Posterior cingulate gyrus (tissue), 11 donors: ENCODE measurements at regions not wholly inside any gene's neighbourhood (a gene's known extent, or its start where the extent isn't known, plus 50 kb on each side); places are given as distances from the start of the nearest gene placed in this dataset.
"Not testable (repeated sequence)": the region's sequence is repeated elsewhere in the genome, so short reads cannot be mapped to it uniquely, and the experiment has no call there.

Source experiments
- DNase-seq, 10 donors: peaks; one replicate each; pipeline versions ENCODE4 v3.0.0 to v3.0.0-alpha.2; 2020 to 2021; ENCODE audit warnings: mixed read lengths in 3 of 10
- intact Hi-C: fragments of 100-400 bp; cut with DNase I; formaldehyde crosslinking; loops from one replicate; pipeline ENCODE4 v1.15.1; 2023

DNA sequence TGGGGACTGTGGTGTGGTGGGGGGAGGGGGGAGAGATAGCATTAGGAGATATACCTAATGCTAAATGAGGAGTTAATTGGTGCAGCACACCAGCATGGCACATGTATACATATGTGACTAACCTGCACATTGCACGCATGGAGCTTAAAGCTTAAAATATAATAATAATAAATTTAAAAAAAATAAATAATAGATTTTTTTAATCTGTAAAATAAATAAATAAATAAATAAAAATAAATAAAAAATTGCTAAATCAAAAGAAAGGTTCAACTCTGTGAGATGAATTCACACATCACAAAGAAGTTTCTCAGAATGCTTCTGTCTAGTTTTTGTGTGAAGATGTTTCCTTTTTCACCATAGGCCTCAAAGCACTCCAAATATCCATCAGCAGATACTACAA, 1793.7 kb downstream of the UQCRFS1 start:
- intact Hi-C loops: not testable (repeated sequence)

DNA sequence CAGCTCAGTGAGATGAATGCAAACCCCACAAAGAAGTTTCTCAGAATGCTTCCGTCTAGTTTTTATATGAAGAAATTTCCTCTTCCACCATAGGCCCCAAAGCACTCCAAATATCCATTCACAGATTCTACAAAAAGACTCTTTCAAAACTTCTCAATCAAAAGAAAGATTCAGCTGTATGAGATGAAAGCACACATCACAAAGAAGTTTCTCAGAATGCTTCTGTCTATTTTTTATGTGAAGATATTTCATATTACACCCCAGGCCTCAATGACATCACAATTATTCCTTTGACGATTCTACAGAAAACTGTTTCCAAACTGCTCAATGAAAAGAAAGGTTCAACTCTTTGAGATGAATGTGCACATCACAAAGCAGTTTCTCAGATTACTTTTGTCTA, 1819.4 kb downstream of the UQCRFS1 start:
- no peak for DNase-seq
- intact Hi-C loops: no loop called here

More for the DNA sequence above, 1793.7 kb downstream of the UQCRFS1 start:
- DNase-seq: not testable (repeated sequence)

DNA sequence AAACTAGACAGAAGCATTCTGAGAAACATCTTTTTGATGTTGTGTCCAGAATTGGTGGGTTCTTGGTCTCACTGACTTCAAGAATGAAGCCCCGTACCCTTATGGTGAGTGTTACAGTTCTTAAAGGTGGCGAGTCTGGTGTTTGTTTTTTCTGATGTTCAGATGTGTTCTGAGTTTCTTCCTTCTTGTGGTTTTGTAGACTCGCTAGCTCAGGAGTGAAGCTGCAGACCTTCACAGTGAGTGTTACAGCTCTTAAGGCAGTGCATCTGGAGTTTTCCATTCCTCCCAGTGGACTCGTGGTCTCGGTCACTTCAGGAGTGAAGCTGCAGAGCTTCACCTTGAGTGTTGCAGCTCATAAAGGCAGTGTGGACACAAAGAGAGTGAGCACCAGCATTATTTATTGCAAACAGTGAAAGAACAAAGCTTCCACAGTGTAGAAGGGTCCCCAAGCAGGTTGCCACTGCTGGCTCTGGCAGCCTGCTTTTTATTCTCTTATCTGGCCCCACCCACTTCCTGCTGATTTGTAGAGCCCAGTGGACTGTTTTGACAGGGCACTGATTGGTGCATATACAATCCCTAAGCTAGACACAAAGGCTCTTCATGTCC, 1820.8 kb downstream of the UQCRFS1 start:
- intact Hi-C loops: no loop called here
- peak in 3 of 10 donors; percentile 2 to 22 (median 9) for DNase-seq

DNA sequence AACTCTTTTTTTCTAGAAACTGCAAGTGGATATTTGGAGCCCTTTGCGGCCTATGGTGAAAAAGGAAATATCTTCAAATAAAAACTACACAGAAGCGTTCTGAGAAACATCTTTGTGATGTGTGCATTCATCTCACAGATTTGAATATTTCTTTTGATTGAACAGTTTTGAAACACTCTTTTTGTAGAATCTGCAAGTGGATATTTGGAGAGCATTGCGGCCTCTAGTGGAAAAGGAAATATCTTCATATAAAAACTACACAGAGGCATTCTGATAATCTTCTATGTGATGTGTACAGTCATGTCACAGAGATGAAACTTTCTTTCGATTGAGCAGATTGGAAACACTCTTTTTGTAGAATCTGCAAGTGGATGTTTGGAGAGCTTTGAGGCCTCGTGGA, 1833.6 kb downstream of the UQCRFS1 start:
- DNase-seq, intact Hi-C loops: not testable (repeated sequence)

DNA sequence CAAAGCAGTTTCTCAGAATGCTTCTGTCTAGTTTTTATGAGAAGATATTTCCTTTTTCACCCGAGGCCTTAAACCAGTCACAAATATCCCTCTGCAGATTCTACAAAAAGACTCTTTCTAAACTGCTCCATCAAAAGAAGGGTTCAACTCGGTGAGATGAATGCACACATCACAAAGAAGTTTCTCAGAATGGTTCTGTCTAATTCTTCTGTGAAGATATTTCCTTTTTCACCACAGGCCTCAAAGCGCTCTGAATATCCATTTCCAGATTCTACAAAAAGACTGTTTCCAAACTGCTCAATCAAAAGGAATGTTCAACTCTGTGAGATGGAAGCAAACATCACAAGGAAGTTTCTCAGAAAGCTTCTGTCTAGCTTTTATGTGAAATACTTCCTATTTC, 1843.3 kb downstream of the UQCRFS1 start:
- intact Hi-C loops, DNase-seq: not testable (repeated sequence)

DNA sequence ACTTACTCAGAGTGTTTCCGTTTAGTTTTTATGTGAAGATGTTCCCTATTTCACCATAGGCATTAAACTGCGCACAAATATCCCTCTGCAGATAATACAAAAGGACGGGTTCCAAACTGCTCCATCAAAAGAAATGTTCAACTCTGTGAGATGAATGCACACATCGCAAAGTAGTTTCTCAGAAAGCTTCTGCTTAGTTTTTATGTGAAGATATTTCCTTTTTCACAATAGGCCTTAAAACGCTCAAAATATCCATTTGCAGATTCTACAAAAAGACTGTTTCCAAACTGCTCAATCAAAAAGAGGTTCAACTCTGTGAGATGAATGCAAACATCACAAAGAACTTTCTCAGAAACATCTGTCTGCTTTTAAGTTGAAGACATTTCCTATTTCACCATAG, 1850.5 kb downstream of the UQCRFS1 start:
- DNase-seq, intact Hi-C loops: not testable (repeated sequence)

DNA sequence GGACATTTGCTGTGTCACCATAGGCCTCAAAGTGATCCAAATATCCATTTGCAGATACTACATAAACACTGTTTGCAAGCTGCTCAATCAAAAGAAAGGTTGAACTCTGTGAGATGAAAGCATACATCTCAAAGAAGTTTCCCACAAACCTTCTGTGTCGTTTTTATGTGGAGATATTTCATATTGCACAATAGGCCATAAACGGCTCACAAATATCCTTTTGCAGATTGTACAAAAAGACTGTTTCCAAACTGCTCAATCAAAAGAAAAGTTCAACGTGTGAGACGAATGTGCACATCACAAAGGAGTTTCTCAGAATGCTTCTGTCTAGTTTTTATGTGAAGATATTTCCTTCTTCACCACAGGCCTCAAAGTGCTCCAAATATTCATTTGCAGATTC, 1857.4 kb downstream of the UQCRFS1 start:
- intact Hi-C loops, DNase-seq: not testable (repeated sequence)
